Ishikawa (cell line): ENCODE measurements at regions not wholly inside any gene's neighbourhood (a gene's known extent, or its start where the extent isn't known, plus 50 kb on each side); places are given as distances from the start of the nearest gene placed in this dataset.

Experiments
- CEBPB ChIP-seq: IDR thresholded peaks from 2 replicates; pipeline ENCODE4 v1.6.1; 2012
- CREB1 ChIP-seq: IDR thresholded peaks from 2 replicates; pipeline ENCODE4 v1.6.1; 2012; ENCODE audit warnings: low read depth
- EGR1 ChIP-seq: IDR thresholded peaks from 2 replicates; pipeline ENCODE4 v1.6.1; 2012
- EP300 ChIP-seq: IDR thresholded peaks from 2 replicates; pipeline ENCODE4 v1.6.1; 2012; ENCODE audit warnings: borderline replicate concordance
- FOXM1 ChIP-seq: IDR thresholded peaks from 2 replicates; pipeline ENCODE4 v1.6.1; 2012; ENCODE audit warnings: low read depth, borderline replicate concordance
- NFIC ChIP-seq: IDR thresholded peaks from 2 replicates; pipeline ENCODE4 v1.6.1; 2012
- RAD21 ChIP-seq: IDR thresholded peaks from 2 replicates; pipeline ENCODE4 v1.6.1; 2012; ENCODE audit warnings: low read depth
- TAF1 ChIP-seq: IDR thresholded peaks from 2 replicates; pipeline ENCODE4 v1.6.1; 2012; ENCODE audit warnings: low read depth, mild to moderate bottlenecking
- TCF12 ChIP-seq: IDR thresholded peaks from 2 replicates; pipeline ENCODE4 v1.6.1; 2012; ENCODE audit warnings: low read depth
- TEAD4 ChIP-seq: IDR thresholded peaks from 2 replicates; pipeline ENCODE4 v1.6.1; 2012
- YY1 ChIP-seq: IDR thresholded peaks from 2 replicates; pipeline ENCODE4 v1.6.1; 2012; ENCODE audit warnings: low read depth
- ZBTB7A ChIP-seq: IDR thresholded peaks from 2 replicates; pipeline ENCODE4 v1.6.1; 2012; ENCODE audit warnings: low read depth
- TF ChIP-seq, protein P1 (sequence below): IDR thresholded peaks from 2 replicates; pipeline ENCODE4 v1.6.1; 2012
- TF ChIP-seq, protein P2 (sequence below): IDR thresholded peaks from 2 replicates; pipeline ENCODE4 v1.6.1; 2012
- TF ChIP-seq, protein P3 (sequence below): IDR thresholded peaks from 2 replicates; pipeline ENCODE4 v1.6.1; 2012; ENCODE audit warnings: low read depth, mild to moderate bottlenecking

DNA sequence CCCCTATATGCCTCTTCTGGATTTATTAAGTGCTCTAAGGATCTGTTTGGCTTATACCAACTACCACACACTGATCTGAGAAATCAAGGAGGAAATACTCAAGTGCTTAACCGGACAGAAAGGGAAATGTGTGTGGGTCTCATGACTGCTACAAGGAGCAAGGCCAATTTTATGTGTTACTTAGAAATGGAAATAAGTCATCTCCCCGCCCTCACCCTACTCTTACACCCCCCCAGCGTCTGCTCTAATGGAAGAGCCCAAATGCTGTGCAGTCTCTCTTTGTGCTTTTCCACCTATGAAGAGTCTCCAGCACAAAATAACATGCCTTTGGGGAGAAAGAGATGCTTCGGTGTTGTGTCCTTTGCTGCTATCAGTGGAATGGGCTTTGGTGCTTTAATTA lies 428.8 kb upstream of the ARID1B start:
- TF ChIP-seq NFIC (no peak), CEBPB (no peak), EGR1 (no peak), TAF1 (no peak), YY1 (no peak), RAD21 (no peak), FOXM1 (no peak), EP300 (no peak), ZBTB7A (no peak), CREB1 (no peak), TCF12 (no peak), TEAD4 (no peak)
- TF ChIP-seq, protein P1, sequence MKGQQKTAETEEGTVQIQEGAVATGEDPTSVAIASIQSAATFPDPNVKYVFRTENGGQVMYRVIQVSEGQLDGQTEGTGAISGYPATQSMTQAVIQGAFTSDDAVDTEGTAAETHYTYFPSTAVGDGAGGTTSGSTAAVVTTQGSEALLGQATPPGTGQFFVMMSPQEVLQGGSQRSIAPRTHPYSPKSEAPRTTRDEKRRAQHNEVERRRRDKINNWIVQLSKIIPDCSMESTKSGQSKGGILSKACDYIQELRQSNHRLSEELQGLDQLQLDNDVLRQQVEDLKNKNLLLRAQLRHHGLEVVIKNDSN = no peak
- TF ChIP-seq, protein P2, sequence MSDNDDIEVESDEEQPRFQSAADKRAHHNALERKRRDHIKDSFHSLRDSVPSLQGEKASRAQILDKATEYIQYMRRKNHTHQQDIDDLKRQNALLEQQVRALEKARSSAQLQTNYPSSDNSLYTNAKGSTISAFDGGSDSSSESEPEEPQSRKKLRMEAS = no peak
- TF ChIP-seq, protein P3, sequence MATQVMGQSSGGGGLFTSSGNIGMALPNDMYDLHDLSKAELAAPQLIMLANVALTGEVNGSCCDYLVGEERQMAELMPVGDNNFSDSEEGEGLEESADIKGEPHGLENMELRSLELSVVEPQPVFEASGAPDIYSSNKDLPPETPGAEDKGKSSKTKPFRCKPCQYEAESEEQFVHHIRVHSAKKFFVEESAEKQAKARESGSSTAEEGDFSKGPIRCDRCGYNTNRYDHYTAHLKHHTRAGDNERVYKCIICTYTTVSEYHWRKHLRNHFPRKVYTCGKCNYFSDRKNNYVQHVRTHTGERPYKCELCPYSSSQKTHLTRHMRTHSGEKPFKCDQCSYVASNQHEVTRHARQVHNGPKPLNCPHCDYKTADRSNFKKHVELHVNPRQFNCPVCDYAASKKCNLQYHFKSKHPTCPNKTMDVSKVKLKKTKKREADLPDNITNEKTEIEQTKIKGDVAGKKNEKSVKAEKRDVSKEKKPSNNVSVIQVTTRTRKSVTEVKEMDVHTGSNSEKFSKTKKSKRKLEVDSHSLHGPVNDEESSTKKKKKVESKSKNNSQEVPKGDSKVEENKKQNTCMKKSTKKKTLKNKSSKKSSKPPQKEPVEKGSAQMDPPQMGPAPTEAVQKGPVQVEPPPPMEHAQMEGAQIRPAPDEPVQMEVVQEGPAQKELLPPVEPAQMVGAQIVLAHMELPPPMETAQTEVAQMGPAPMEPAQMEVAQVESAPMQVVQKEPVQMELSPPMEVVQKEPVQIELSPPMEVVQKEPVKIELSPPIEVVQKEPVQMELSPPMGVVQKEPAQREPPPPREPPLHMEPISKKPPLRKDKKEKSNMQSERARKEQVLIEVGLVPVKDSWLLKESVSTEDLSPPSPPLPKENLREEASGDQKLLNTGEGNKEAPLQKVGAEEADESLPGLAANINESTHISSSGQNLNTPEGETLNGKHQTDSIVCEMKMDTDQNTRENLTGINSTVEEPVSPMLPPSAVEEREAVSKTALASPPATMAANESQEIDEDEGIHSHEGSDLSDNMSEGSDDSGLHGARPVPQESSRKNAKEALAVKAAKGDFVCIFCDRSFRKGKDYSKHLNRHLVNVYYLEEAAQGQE = no peak

DNA sequence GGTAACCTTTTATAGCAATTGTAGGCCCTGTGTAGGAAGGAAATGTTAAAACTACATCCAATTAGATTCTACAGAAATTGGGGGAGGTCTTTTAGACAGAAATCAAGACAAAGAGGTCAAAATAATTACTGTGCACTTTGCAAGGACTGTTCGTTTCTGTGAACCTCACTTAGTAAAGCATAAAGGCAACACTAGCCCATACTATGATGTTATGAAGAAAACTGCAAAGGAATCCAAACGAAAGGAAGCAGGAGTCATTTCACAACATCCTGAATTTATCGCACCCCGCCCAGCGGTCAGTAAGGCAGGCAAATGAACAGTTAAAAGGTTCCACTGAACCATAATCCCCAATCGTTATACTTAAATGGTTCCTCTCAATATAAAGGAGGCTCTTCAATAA lies 429.5 kb upstream of the ARID1B start:
- no peak for TF ChIP-seq NFIC
- 0 out of 2 replicates have a peak, but pooled peaks have one; percentile 17 for TF ChIP-seq CEBPB

- TF ChIP-seq EGR1 = no peak
- TF ChIP-seq, protein P3 = no peak
- peak; percentile 16; the same call in 1 of the 2 replicates for TF ChIP-seq RAD21
- TF ChIP-seq TCF12 = 0 out of 2 replicates have a peak, but pooled peaks have one; percentile 19
- peak; percentile 79 for TF ChIP-seq TEAD4
- TF ChIP-seq EP300 = peak; percentile 50; the same call in 1 of the 2 replicates
- TF ChIP-seq, protein P1 = no peak
- TF ChIP-seq FOXM1 = no peak; the same call in 1 of the 2 replicates
- 0 out of 2 replicates have a peak, but pooled peaks have one; percentile 38 for TF ChIP-seq NFIC
- TF ChIP-seq ZBTB7A = no peak
- no peak for TF ChIP-seq YY1
- TF ChIP-seq CEBPB = 0 out of 2 replicates have a peak, but pooled peaks have one; percentile 36
- TF ChIP-seq CREB1 = no peak
- TF ChIP-seq, protein P2 = peak; percentile 25; the same call in 1 of the 2 replicates
These were observed 429.9 kb upstream of the ARID1B start for GRCh38 chr6:156347246-156347645.

GRCh38 chr6:156345700-156346099 lies 431.5 kb upstream of the ARID1B start:
- no peak for TF ChIP-seq TAF1
- no peak for TF ChIP-seq EP300
- TF ChIP-seq, protein P3 = no peak

DNA sequence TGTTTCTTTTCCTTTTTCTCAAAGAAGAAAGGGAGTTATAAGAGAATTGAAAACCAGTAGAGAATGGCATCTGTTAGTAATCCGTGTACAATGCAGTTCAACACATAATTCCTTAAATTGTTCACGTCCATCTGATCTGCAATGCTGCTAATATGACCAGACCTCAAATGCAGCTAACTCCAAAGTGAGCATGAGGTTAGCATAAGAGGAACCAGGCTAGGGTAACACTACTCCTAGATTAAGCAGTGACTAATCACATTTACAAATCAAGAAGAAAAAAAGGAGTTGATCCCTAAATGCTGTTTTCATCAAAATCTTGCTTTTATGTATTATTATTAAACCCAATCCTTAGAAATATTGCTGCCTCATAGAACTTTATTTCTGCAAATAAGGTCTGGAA lies 432.7 kb upstream of the ARID1B start:
- TF ChIP-seq RAD21 = no peak
- no peak for TF ChIP-seq TCF12
- no peak for TF ChIP-seq ZBTB7A
- no peak for TF ChIP-seq YY1
- no peak for TF ChIP-seq EP300
- TF ChIP-seq, protein P2 = no peak
- TF ChIP-seq CEBPB = no peak
- TF ChIP-seq EGR1 = no peak
- TF ChIP-seq NFIC = no peak
